HepG2 (cell line): ENCODE measurements at regions not wholly inside any gene's neighbourhood (a gene's known extent, or its start where the extent isn't known, plus 50 kb on each side); places are given as distances from the start of the nearest gene placed in this dataset.
A peak's percentile ranks its signal among the peaks of the same experiment; 100 is the strongest.

Experiments
- BHLHE40 ChIP-seq: IDR thresholded peaks from 2 replicates; pipeline ENCODE4 v1.6.1; 2011; ENCODE audit warnings: low read length, improper control_type of control experiment
- FOXC1 ChIP-seq: sonication (generic); formaldehyde crosslinking; IDR thresholded peaks from 2 replicates; pipeline ENCODE4 v1.8.0; 2022; ENCODE audit warnings: mild to moderate bottlenecking, missing genetic modification reagents, borderline replicate concordance
- FOXP1 ChIP-seq, 2 experiments: fragments of 450-650 bp in 1 of 2; IDR thresholded peaks; 2 replicates each; pipeline ENCODE4 v1.6.1; 2017 to 2018; ENCODE audit warnings: antibody characterized with exemption in 1 of 2
- GTF3A ChIP-seq: sonication (generic); formaldehyde crosslinking; conservative IDR thresholded peaks from 2 replicates; pipeline ENCODE4 v1.4.0; 2020; ENCODE audit warnings: mild to moderate bottlenecking, missing genetic modification reagents
- SALL1 ChIP-seq: sonication (generic); formaldehyde crosslinking; IDR thresholded peaks from 2 replicates; pipeline ENCODE4 v1.8.0; 2022; ENCODE audit warnings: mild to moderate bottlenecking, missing genetic modification reagents
- SOX6 ChIP-seq, 2 experiments: fragments of 450-650 bp in 1 of 2; sonication (generic) in 1 of 2; formaldehyde crosslinking in 1 of 2; IDR thresholded peaks; 2 replicates each; pipeline versions ENCODE4 v1.4.0 to v1.6.1; 2017 to 2020; ENCODE audit warnings: antibody characterized with exemption in 1 of 2, mild to moderate bottlenecking in 1 of 2, missing genetic modification reagents in 1 of 2
- TBX2 ChIP-seq: sonication (generic); formaldehyde crosslinking; IDR thresholded peaks from 2 replicates; pipeline ENCODE4 v1.5.0; 2020; ENCODE audit warnings: missing genetic modification reagents, mild to moderate bottlenecking, borderline replicate concordance
- ZMYM2 ChIP-seq: sonication (generic); formaldehyde crosslinking; IDR thresholded peaks from 2 replicates; pipeline ENCODE4 v1.8.0; 2022; ENCODE audit warnings: mild to moderate bottlenecking, missing genetic modification reagents
- ZNF20 ChIP-seq: sonication (generic); formaldehyde crosslinking; IDR thresholded peaks from 2 replicates; pipeline ENCODE4 v1.4.0; 2020; ENCODE audit warnings: mild to moderate bottlenecking, moderate library complexity, missing genetic modification reagents
- ZNF232 ChIP-seq: sonication (generic); formaldehyde crosslinking; IDR thresholded peaks from 2 replicates; pipeline ENCODE4 v1.4.0; 2020; ENCODE audit warnings: missing genetic modification reagents, borderline replicate concordance
- ZNF296 ChIP-seq: sonication (generic); formaldehyde crosslinking; conservative IDR thresholded peaks from 2 replicates; pipeline ENCODE4 v1.5.0; 2020; ENCODE audit warnings: mild to moderate bottlenecking, missing genetic modification reagents
- ZNF589 ChIP-seq: sonication (generic); formaldehyde crosslinking; conservative IDR thresholded peaks from 2 replicates; pipeline ENCODE4 v1.8.0; 2022; ENCODE audit warnings: mild to moderate bottlenecking, moderate library complexity, missing genetic modification reagents
- ZNF703 ChIP-seq: sonication (generic); formaldehyde crosslinking; IDR thresholded peaks from 2 replicates; pipeline ENCODE4 v1.5.1; 2020; ENCODE audit warnings: missing genetic modification reagents, mild to moderate bottlenecking, moderate library complexity, borderline replicate concordance
- TF ChIP-seq, protein P1 (sequence below): sonication (generic); formaldehyde crosslinking; IDR thresholded peaks from 2 replicates; pipeline ENCODE4 v1.8.1; 2023; ENCODE audit warnings: mild to moderate bottlenecking, missing genetic modification reagents
- TF ChIP-seq, protein P2 (sequence below): sonication (generic); formaldehyde crosslinking; IDR thresholded peaks from 2 replicates; pipeline ENCODE4 v1.4.0; 2020; ENCODE audit warnings: missing genetic modification reagents
- TF ChIP-seq, protein P3 (sequence below): sonication (generic); formaldehyde crosslinking; IDR thresholded peaks from 2 replicates; pipeline ENCODE4 v1.8.0; 2022; ENCODE audit warnings: mild to moderate bottlenecking, missing genetic modification reagents; ENCODE audit not compliant: insufficient replicate concordance
- TF ChIP-seq, protein P4 (sequence below): IDR thresholded peaks from 2 replicates; pipeline ENCODE4 v1.6.1; 2016; ENCODE audit warnings: mild to moderate bottlenecking, missing biosample characterization, missing genetic modification reagents
- TF ChIP-seq, protein P5 (sequence below): sonication (generic); formaldehyde crosslinking; IDR thresholded peaks from 2 replicates; pipeline ENCODE4 v1.5.0; 2020; ENCODE audit warnings: mild to moderate bottlenecking, missing genetic modification reagents, borderline replicate concordance

DNA sequence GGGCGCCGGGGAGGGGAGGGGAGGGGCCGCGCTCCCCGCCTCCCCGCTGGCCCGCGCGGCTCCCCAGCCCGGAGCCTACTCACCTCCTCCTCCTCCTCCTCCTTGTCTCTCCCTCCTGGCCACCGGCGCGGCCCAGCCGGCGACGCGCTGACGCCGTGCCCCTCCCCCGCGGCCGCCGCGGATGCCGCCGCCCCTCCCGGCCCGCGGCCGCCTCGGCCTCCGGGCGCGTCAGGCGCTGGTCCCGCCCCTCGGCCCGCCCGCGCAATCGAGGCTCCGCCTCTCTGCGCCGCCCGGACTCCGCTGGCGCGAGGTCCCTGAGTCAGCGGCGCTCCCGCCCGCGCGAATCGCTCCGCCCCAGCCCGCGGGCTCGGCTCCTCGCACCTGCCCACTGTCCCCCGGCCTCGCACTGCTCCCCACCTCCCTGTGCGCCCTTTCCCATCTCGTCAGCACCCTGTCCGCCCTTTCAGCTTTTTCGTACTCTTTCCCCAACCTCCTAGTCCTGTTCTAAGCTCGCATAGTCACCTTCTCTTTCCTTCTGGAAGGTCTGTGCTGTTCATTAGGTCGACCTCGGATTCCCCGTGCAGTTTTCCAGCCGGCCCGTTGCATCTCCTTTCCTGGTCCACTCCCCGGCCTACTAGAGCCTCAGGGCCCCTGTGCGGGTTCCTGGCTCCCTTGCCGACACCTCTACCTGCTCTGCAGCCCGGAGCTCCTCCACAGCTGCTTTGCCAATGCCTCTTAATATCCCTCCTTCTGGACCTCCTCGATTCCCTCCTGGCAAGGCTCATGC is 187.4 kb downstream of the ZEB2 start (continued):
- TF ChIP-seq, protein P1, sequence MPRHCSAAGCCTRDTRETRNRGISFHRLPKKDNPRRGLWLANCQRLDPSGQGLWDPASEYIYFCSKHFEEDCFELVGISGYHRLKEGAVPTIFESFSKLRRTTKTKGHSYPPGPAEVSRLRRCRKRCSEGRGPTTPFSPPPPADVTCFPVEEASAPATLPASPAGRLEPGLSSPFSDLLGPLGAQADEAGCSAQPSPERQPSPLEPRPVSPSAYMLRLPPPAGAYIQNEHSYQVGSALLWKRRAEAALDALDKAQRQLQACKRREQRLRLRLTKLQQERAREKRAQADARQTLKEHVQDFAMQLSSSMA (CRISPR knock-in tag) = 0 out of 2 replicates have a peak, but pooled peaks have one; percentile 80
- 0 out of 2 replicates have a peak, but pooled peaks have one; percentile 28 for TF ChIP-seq ZMYM2 (CRISPR knock-in tag)
- TF ChIP-seq, protein P2, sequence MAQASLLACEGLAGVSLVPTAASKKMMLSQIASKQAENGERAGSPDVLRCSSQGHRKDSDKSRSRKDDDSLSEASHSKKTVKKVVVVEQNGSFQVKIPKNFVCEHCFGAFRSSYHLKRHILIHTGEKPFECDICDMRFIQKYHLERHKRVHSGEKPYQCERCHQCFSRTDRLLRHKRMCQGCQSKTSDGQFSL (CRISPR knock-in tag) = 0 out of 2 replicates have a peak, but pooled peaks have one; percentile 34
- no peak for TF ChIP-seq ZNF296 (CRISPR knock-in tag)
- peak; percentile 74 for TF ChIP-seq SALL1 (CRISPR knock-in tag)
- no peak for TF ChIP-seq ZNF20 (CRISPR knock-in tag)
- TF ChIP-seq FOXC1 (CRISPR knock-in tag) = peak; percentile 94
- TF ChIP-seq ZNF589 (CRISPR knock-in tag) = peak; percentile 80; the same call in 1 of the 2 replicates
- peak; percentile 85; the same call in 1 of the 2 replicates for TF ChIP-seq ZNF232 (CRISPR knock-in tag)
- TF ChIP-seq FOXP1 (IDR thresholded peaks at IDR 0.05) = no peak
- TF ChIP-seq FOXP1 (CRISPR knock-in tag; IDR thresholded peaks at IDR 0.05) = no peak
- TF ChIP-seq GTF3A = no peak
- TF ChIP-seq, protein P3, sequence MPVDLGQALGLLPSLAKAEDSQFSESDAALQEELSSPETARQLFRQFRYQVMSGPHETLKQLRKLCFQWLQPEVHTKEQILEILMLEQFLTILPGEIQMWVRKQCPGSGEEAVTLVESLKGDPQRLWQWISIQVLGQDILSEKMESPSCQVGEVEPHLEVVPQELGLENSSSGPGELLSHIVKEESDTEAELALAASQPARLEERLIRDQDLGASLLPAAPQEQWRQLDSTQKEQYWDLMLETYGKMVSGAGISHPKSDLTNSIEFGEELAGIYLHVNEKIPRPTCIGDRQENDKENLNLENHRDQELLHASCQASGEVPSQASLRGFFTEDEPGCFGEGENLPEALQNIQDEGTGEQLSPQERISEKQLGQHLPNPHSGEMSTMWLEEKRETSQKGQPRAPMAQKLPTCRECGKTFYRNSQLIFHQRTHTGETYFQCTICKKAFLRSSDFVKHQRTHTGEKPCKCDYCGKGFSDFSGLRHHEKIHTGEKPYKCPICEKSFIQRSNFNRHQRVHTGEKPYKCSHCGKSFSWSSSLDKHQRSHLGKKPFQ (CRISPR knock-in tag) = no peak
- no peak for TF ChIP-seq BHLHE40
- TF ChIP-seq, protein P4, sequence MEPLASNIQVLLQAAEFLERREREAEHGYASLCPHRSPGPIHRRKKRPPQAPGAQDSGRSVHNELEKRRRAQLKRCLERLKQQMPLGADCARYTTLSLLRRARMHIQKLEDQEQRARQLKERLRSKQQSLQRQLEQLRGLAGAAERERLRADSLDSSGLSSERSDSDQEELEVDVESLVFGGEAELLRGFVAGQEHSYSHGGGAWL (CRISPR knock-in tag) = peak; percentile 54; the same call in 1 of the 2 replicates
- no peak for TF ChIP-seq ZNF703
- TF ChIP-seq, protein P5, sequence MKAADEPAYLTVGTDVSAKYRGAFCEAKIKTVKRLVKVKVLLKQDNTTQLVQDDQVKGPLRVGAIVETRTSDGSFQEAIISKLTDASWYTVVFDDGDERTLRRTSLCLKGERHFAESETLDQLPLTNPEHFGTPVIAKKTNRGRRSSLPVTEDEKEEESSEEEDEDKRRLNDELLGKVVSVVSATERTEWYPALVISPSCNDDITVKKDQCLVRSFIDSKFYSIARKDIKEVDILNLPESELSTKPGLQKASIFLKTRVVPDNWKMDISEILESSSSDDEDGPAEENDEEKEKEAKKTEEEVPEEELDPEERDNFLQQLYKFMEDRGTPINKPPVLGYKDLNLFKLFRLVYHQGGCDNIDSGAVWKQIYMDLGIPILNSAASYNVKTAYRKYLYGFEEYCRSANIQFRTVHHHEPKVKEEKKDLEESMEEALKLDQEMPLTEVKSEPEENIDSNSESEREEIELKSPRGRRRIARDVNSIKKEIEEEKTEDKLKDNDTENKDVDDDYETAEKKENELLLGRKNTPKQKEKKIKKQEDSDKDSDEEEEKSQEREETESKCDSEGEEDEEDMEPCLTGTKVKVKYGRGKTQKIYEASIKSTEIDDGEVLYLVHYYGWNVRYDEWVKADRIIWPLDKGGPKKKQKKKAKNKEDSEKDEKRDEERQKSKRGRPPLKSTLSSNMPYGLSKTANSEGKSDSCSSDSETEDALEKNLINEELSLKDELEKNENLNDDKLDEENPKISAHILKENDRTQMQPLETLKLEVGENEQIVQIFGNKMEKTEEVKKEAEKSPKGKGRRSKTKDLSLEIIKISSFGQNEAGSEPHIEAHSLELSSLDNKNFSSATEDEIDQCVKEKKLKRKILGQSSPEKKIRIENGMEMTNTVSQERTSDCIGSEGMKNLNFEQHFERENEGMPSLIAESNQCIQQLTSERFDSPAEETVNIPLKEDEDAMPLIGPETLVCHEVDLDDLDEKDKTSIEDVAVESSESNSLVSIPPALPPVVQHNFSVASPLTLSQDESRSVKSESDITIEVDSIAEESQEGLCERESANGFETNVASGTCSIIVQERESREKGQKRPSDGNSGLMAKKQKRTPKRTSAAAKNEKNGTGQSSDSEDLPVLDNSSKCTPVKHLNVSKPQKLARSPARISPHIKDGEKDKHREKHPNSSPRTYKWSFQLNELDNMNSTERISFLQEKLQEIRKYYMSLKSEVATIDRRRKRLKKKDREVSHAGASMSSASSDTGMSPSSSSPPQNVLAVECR (CRISPR knock-in tag) = no peak; the same call in 1 of the 2 replicates
- TF ChIP-seq SOX6 (IDR thresholded peaks at IDR 0.05) = no peak
- TF ChIP-seq SOX6 (CRISPR knock-in tag; IDR thresholded peaks at IDR 0.05) = peak; percentile 48
- peak; percentile 61; the same call in 1 of the 2 replicates for TF ChIP-seq TBX2 (CRISPR knock-in tag)
